CD4-positive, alpha-beta T cell (primary cell): ENCODE measurements at regions not wholly inside any gene's neighbourhood (a gene's known extent, or its start where the extent isn't known, plus 50 kb on each side); places are given as distances from the start of the nearest gene placed in this dataset.

Experiments used
- ATAC-seq: fragments of 200-7000 bp; cut with Tn5 transposase; one replicate; pipeline ENCODE4 v1.10.0; 2022; ENCODE audit warnings: mild to moderate bottlenecking; ENCODE audit not compliant: poor library complexity
- CTCF ChIA-PET: fragments of 350-600 bp; sonication (Branson Sonifier 250); formaldehyde crosslinking; loops from one replicate; lab custom pipeline; 2021; ENCODE audit warnings: antibody characterized with exemption, inconsistent platforms; lab: Charles Lee
- POLR2A ChIA-PET: fragments of 350-600 bp; sonication (Branson Sonifier 250); formaldehyde crosslinking; loops from one replicate; lab custom pipeline; 2021; ENCODE audit warnings: antibody characterized with exemption, inconsistent platforms; lab: Charles Lee
- DNase-seq, 14 experiments: peaks; one replicate each; pipeline ENCODE4 v3.0.0-alpha.2; 2013 to 2020; ENCODE audit warnings: mixed read lengths in 2 of 14
- H3K27ac ChIP-seq, 2 donors: one replicate each; pipeline versions ENCODE4 v1.5.1 to v1.7.0; 2013; ENCODE audit warnings: low read length in 2 of 2, low read depth in 1 of 2, mild to moderate bottlenecking in 1 of 2
- H3K27me3 ChIP-seq, 2 experiments: 1 replicate in 1 of 2; 2 replicates in 1 of 2; pipeline versions ENCODE4 v1.6.1 to v1.7.0; 2013; ENCODE audit warnings: low read length in 2 of 2, control low read depth in 1 of 2, mild to moderate bottlenecking in 1 of 2, moderate library complexity in 1 of 2; ENCODE audit not compliant: insufficient read depth in 2 of 2, control insufficient read depth in 1 of 2
- H3K36me3 ChIP-seq: one replicate; pipeline ENCODE4 v1.6.1; 2013; ENCODE audit warnings: low read length, control low read depth; ENCODE audit not compliant: insufficient read depth
- H3K4me1 ChIP-seq: one replicate; pipeline ENCODE4 v1.6.1; 2013; ENCODE audit warnings: low read length, control low read depth; ENCODE audit not compliant: insufficient read depth
- H3K4me3 ChIP-seq: one replicate; pipeline ENCODE4 v1.5.1; 2013; ENCODE audit warnings: mild to moderate bottlenecking, low read length, moderate library complexity
- H3K9me3 ChIP-seq, 2 experiments: 1 replicate in 1 of 2; 2 replicates in 1 of 2; pipeline versions ENCODE4 v1.6.1 to v1.7.0; 2013; ENCODE audit warnings: low read length in 2 of 2, mild to moderate bottlenecking in 2 of 2, control low read depth in 1 of 2, moderate library complexity in 1 of 2; ENCODE audit not compliant: control insufficient read depth in 1 of 2, insufficient read depth in 1 of 2
- H3K27ac Mint-ChIP-seq: one replicate; pipeline ENCODE4 v1.8.0; 2020; ENCODE audit warnings: mixed read lengths
- H3K27me3 Mint-ChIP-seq: one replicate; pipeline ENCODE4 v1.8.0; 2021; ENCODE audit warnings: mixed read lengths
- H3K36me3 Mint-ChIP-seq: one replicate; pipeline ENCODE4 v1.8.0; 2021; ENCODE audit warnings: low read depth, mixed read lengths
- H3K4me1 Mint-ChIP-seq: one replicate; pipeline ENCODE4 v1.8.0; 2021; ENCODE audit warnings: low read depth, mixed read lengths
- H3K4me3 Mint-ChIP-seq: one replicate; pipeline ENCODE4 v1.8.0; 2020; ENCODE audit warnings: mild to moderate bottlenecking, mixed read lengths
- H3K9me3 Mint-ChIP-seq: one replicate; pipeline ENCODE4 v1.8.0; 2020; ENCODE audit warnings: mixed read lengths
- intact Hi-C, 2 experiments: fragments of 100-400 bp; cut with DNase I in 1 of 2; cut with micrococcal nuclease in 1 of 2; formaldehyde crosslinking; loops; one replicate each; pipeline versions ENCODE4 v1.15.1 to v1.9.0; 2023 to 2025; cut with DNase I, micrococcal nuclease
- TF ChIP-seq, protein P1 (sequence below): fragments of 200-600 bp; IDR thresholded peaks from one replicate; pipeline ENCODE4 v1.8.0; 2022; ENCODE audit warnings: antibody characterized with exemption, mild to moderate bottlenecking

GRCh38 chr13:109840893-109841287, 54.5 kb upstream of the IRS2 start:
- CTCF ChIA-PET: no interaction called here
- H3K9me3 Mint-ChIP-seq: no peaks in the 10 kb centered on the region
- Histone ChIP-seq H3K27ac (no peak overlapping the region), H3K27me3 (peaks cover 8 to 9% of the 10 kb centered on the region in 2 experiments), H3K4me3 (no peak overlapping the region), H3K36me3 (no peaks in the 10 kb centered on the region), H3K9me3 (no peaks in the 10 kb centered on the region), H3K4me1 (no peaks in the 10 kb centered on the region)
- H3K4me1 Mint-ChIP-seq: no peaks in the 10 kb centered on the region
- ATAC-seq (no peak), DNase-seq (no peak)
- H3K27ac Mint-ChIP-seq: no peak overlapping the region
- peaks cover 50% of the 10 kb centered on the region for H3K27me3 Mint-ChIP-seq
- TF ChIP-seq, protein P1, sequence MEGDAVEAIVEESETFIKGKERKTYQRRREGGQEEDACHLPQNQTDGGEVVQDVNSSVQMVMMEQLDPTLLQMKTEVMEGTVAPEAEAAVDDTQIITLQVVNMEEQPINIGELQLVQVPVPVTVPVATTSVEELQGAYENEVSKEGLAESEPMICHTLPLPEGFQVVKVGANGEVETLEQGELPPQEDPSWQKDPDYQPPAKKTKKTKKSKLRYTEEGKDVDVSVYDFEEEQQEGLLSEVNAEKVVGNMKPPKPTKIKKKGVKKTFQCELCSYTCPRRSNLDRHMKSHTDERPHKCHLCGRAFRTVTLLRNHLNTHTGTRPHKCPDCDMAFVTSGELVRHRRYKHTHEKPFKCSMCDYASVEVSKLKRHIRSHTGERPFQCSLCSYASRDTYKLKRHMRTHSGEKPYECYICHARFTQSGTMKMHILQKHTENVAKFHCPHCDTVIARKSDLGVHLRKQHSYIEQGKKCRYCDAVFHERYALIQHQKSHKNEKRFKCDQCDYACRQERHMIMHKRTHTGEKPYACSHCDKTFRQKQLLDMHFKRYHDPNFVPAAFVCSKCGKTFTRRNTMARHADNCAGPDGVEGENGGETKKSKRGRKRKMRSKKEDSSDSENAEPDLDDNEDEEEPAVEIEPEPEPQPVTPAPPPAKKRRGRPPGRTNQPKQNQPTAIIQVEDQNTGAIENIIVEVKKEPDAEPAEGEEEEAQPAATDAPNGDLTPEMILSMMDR: no peak
- POLR2A ChIA-PET: no interaction called here
- no peak overlapping the region for H3K4me3 Mint-ChIP-seq
- H3K36me3 Mint-ChIP-seq: no peaks in the 10 kb centered on the region
- intact Hi-C loops: no loop called here

DNA sequence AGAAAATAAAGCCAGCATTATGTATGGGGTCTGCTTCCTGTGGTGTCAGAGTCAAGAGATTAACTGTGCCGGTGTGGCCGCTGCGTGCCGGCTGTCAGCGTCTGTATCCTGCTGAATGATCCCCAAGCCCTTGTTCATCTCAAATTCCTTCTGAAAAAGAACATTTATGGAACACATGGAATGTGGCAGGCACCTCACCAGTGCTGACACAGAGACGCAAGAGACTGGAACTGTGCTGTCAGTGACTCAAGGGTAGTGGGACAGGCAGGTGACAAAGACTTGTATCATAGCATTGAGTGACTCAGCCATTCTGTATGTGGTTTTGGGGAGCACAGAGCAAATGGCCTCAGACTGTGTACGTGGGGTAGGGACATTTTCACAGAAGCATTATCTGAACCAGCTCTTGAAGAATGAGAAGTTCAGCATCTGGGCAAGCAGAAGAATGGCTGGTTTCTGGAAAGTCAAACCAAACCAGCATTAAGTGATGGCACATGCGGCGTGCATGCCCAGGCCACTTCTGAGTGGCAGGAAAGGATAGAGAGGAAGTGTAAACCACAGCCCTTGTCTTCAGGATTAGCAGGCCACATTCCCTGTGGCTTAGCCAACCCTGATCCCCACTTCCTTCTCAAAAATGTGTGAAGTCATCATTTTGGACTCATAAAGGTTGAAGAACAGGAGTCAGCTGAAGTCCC, 54.0 kb upstream of the IRS2 start:
- Histone ChIP-seq H3K4me3 (no peak overlapping the region), H3K27me3 (peaks cover 8 to 9% of the 10 kb centered on the region in 2 experiments), H3K27ac (no peak overlapping the region), H3K4me1 (no peaks in the 10 kb centered on the region), H3K36me3 (no peaks in the 10 kb centered on the region), H3K9me3 (no peaks in the 10 kb centered on the region)
- H3K4me3 Mint-ChIP-seq: no peak overlapping the region
- no peak overlapping the region for H3K27ac Mint-ChIP-seq
- ATAC-seq (no peak), DNase-seq (peak in 2 of 14 experiments; percentile 2 to 17)
- POLR2A ChIA-PET: no interaction called here
- TF ChIP-seq, protein P1: no peak
- H3K4me1 Mint-ChIP-seq: no peaks in the 10 kb centered on the region
- H3K36me3 Mint-ChIP-seq: no peaks in the 10 kb centered on the region
- peaks cover 55% of the 10 kb centered on the region for H3K27me3 Mint-ChIP-seq
- intact Hi-C loops: no loop called here
- H3K9me3 Mint-ChIP-seq: no peaks in the 10 kb centered on the region
- CTCF ChIA-PET: no interaction called here

GRCh38 chr13:109836629-109837607, 50.5 kb upstream of the IRS2 start:
- H3K9me3 Mint-ChIP-seq: no peaks in the 10 kb centered on the region
- Histone ChIP-seq H3K36me3 (no peaks in the 10 kb centered on the region), H3K27me3 (peaks cover 10 to 16% of the 10 kb centered on the region in 2 experiments), H3K9me3 (no peaks in the 10 kb centered on the region), H3K4me3 (no peak overlapping the region), H3K4me1 (no peaks in the 10 kb centered on the region), H3K27ac (no peak overlapping the region)
- intact Hi-C loops: no loop called here
- ChIA-PET CTCF (no interaction called here), POLR2A (no interaction called here)
- H3K27ac Mint-ChIP-seq: no peak overlapping the region
- no peaks in the 10 kb centered on the region for H3K4me1 Mint-ChIP-seq
- no peak overlapping the region for H3K4me3 Mint-ChIP-seq
- H3K36me3 Mint-ChIP-seq: no peaks in the 10 kb centered on the region
- H3K27me3 Mint-ChIP-seq: peaks cover 50% of the 10 kb centered on the region
- DNase-seq (no peak), ATAC-seq (no peak)
- TF ChIP-seq, protein P1: no peak
